GM21360 (cell line): ENCODE measurements at regions not wholly inside any gene's neighbourhood (a gene's known extent, or its start where the extent isn't known, plus 50 kb on each side); places are given as distances from the start of the nearest gene placed in this dataset.

ENCODE experiments used
- ATAC-seq: cut with Tn5 transposase; IDR thresholded peaks from one replicate; pipeline ENCODE4 v1.9.1; 2021; ENCODE audit warnings: mild to moderate bottlenecking, moderate library complexity; ENCODE audit not compliant: unreplicated experiment

DNA sequence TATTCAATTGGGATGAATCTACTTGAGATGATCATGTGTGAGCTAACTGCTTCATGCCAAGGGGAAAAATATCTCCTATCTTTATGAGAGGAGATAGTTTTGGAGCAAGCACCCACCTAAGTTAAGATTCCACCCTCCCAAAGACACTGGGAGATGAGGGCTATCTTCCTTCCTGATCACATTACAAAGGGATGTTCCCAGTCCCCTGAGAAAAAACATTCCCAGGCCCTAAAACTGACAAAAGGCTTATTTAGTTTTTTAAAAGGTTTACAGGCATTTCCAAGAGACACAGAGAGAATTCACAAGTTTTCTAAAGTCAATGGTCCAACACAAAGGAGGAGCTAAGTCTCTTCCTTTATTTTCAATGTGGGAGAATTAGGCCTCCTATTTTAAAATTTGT is 401.5 kb downstream of the FBXO15 start:
- no peak for ATAC-seq

DNA sequence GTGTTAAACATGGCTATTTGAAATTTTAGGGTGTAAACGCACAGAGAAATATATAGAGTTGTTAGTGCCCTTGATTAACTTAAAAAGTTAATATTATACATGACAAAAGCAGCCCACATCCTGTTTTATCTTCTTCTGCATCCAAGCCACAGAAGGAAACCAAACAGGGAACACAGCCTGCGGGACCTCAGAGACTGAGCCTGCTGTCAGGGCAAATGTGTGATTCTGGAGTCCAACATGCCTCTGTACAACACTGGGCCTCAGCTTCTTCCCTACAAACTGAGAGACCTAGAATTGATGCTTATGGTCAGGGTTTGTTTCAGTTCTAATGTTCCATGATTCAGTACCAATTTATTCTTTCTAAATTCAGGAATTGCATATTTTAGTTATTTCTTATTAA is 404.7 kb downstream of the FBXO15 start:
- ATAC-seq = no peak

DNA sequence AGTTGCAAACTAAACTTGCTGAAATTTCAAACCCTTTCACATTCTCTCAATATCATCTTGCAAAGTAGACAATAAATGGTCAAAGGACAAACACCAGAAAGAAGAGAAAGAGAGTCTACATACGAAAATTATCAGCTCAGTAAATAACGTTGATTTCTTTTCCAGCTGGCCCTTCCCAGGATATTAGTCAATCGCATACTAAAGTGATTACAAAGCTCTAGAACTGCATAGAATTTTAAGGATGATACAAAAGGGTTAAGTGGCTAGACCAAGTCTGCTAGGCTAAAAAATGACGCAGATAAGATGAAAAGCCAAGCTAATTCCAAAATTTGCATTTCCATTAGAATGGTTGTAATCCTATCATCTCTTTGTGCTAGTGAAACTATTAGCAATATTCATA is 405.7 kb downstream of the FBXO15 start:
- no peak for ATAC-seq

DNA sequence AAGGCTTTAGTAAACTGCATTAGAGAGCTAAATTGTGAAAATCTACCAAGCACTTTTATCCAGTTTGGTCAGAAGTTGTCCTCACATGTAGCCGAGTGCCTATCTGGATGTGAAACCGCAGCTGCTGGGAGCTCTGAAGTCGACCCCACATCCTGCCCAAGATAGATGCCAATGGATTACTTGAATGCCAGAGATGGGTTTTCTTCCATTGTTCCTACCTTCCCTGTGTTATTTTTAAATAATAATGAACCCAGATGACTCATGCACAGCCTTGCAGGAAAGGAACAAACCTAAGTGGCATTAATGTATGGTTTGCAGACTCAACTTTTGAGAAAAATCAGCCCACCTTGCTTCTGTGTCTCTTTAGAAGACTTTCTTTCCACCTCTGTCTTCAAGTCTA is 408.5 kb downstream of the FBXO15 start:
- ATAC-seq = no peak

DNA sequence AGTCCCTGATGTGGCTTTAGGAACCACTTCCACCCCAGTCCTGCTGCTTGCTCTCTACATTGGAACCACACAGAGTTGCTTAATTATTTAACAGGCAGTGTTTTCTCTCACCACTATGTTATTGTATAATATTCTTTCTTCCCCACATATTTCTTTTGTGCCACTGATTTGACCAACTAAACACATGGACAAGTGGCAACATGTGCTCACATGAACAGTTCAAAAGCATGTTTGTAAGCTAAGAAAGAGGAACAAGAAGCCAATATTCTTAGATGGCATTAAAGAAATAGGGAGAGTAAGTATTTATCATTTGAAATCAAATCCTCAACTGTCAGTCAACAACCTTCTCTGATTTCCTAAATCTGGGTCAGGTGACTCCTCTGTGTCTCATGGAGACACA is 409.6 kb downstream of the FBXO15 start:
- ATAC-seq = no peak

DNA sequence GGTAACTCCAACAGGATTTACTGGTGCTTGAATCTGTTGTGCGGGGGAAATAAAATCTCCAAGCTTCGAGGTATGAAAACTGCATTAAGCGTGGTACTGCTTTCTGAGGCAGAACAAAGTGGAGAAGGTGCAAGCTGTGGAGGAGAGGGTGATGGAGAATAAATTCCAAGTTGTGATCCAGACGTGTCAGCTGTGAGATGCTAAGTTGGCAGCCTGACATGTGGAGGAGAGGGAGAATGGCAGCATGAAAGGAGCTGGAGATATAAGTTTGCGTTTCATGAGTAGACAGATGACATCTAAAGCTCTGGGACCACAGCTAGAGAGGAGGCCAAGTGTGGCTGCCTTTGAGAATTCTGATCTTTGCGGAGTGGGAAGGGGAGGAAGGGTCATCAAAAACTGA is 411.8 kb downstream of the FBXO15 start:
- ATAC-seq = no peak

DNA sequence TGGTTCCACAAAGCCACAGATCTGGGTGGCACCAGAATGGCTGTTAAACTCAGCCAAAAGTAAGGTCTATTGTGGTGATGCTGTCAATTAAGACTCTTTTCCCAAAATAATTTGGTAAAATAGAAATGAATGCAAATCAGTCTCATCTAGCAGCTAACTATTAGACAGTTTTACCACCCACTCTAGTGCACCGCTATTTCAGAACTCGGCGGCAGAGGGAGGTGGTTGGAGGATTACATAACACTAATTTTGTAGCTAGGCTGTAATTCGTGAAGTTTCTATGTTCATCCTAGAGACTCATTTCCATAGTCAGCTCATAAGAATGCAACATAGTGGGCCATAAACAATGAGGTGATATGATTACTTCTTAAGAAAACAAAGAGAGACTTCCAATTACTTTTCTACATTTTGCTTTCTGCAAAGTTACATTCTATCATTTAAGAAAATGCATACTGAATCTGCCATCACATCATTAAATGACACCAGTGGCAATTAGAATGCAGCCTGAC is 413.8 kb downstream of the FBXO15 start:
- ATAC-seq = no peak

DNA sequence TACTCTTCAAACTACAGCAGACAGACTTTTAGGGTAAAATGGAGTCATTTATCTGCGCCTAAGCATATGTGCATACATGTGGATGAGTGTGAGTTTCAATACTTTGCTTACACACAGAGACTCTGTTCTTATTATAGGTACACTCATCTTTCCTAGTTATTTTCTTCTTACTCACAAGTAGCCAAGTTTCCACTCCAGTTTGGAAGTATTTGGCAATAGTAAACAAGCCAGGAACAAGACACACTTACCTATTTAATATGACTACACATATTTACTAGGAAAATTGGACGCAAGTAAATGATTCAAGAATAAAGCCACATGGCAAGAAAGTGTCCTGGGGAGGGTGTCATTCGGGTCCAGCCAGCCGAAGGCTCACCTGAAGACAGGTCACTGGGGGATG is 414.3 kb downstream of the FBXO15 start:
- no peak for ATAC-seq

DNA sequence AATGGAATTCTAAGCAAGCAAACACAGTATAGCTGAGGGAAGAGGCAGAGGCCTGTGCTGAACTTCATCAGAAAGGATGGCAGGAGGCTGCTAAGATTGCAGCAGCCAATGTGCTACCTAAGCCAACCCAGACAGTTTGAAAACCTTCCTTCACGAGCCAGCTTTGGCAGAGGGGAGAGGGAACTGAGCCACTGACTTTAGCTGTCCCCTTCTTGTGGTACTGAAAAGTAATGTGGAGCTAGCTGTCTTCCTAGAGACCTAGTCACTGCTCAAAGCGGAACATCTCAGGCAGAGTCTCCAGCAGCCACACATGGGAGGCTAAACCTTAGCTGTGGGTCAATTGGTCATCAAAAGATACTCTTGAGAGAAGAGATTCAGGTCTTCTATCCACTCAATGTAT is 419.0 kb downstream of the FBXO15 start:
- no peak for ATAC-seq

DNA sequence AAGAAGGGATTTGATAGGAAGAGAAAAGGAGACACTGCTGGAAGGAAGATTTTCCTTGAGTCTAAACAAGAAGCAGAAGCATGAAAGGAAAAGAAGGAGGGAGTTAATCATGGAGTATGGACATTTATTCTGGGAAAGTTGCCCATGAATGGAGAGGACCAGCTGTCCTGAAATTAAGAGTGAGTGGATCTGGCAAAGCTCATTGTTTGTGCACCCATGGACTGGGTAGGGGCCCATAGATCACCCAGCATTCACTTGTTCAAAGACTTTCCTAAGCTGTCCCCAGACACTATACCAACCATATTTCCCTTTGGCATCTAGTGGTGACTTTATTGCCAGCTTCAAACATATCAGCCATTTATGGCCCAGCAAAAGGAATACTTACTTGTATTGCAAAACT is 422.7 kb downstream of the FBXO15 start:
- no peak for ATAC-seq

DNA sequence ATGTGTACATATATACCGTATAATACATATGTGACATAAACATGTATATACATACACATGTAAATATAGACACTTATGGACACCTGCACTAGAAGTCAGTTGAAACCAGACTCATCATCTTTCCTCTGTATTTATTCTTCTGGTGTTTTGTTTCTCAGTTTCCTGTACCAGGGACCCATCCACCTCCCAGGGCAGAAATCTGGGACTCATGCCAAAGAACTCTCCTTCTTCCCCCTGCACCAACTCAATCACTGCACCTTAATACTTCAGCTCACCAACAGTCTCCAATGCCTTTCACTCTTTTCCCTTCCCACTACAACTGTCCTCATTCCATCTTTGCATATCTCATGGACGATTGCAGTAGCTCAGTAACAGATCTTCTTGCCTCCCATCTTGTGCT is 428.0 kb downstream of the FBXO15 start:
- ATAC-seq = no peak

DNA sequence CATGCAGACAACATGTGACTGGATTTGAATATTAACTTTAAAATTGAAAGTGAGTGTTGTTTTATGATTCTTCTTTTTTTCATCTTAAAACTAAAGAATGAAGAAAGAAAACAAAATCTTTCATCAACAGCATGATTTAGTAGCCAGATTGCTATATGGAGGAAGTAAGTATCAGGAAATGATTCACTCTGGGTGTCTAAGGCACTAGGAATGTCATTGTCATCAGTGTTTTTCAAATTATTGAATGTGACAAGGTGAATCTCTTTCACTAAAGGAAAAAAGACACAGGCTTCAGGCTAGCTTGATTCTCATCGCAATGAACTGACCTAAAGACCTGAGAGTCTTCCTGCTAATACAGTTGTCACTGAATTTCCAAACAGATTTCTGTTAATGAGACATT is 430.1 kb downstream of the FBXO15 start:
- no peak for ATAC-seq

DNA sequence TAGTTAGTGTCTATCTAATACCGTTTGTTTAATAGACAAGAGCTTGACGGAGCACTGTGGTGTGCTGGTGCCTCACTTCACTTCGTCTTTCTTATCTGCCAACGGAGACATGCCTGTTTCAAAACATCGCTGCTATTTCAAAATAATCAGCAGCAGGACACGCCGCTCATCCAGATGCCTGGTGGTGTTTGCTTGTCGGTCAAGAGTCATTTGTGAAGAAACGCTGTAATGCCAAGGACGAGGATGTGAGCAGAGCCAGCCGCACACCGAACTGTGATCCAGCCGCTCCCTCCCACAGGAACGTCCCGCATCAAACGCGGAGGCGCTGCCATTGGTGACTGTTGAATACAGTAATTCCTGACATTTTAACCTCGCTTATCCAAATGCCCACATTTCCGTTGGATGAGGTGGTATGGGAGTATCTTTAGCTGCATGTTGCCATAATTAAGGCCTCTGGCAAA is 432.4 kb downstream of the FBXO15 start:
- ATAC-seq = no peak

DNA sequence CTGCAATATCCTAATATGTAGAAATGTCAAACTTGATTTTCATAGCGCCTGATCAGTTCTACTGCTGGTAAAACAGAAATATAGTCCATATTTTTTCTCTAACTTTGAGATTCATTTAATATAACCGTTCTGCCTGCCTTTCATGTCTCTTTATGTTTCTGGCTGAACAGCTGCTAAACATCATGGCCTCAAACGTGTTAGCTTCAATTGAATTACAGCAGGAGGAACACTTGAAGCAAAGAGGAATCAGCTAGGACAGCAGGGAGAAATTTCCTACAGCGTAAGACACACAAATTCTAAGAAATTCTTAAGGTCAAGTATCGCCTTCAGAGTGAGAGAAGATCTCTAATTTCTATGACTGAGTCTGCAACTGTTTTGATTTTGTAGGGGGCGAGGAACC is 433.2 kb downstream of the FBXO15 start:
- no peak for ATAC-seq

DNA sequence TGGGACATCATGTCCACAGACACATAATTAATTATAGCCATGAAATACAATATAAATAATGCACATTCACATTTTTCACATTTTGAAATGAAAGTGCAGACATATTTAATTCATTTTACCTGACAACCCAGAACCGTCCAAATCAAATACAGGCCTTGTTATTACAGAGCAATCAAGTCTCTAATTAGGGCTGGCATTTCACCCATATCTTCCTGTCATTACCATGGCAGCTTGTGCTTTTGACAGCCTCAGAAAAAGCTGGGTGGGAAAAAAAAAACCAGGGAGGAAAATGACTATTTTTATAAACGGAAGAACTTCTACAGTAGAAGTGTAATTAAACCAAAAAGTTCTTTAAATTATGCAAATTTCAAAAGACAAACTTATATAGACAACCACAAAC is 436.4 kb downstream of the FBXO15 start:
- no peak for ATAC-seq

DNA sequence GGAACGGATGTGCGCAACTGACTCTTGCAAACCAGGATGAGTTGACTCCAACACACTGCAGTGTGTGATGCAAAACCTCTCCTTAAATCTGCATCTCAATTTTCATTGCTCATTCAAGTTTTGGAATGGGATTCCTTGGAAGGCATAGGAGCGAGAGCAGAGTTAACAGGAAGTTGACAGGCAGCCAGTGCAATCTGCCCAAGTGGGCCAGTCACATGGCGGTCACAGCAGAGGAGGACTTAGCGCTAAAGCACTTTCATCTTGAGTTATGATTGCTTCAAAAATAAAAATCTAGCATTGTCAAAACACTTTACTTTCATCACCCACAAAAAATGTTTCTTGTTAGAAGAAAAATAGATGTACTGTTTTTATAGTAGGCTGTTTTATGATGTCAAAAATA is 439.0 kb downstream of the FBXO15 start:
- no peak for ATAC-seq

DNA sequence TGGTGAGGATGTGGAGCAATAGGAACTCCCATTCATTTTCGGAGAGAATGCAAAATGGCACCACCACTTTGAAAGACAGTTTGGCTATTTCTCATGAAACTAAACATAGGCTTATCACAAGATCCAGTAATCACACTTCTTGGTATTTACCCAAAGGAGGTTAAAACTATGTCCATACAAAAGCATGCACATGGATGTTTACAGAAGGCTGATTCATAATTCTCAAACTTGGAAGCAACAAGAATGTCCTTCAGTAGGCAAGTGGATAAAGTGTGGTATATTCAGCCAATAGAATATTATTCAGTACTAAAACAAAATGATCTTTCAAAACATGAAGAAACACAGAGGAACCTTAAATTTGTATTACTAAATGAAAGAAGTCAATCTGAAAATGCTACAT is 440.6 kb downstream of the FBXO15 start:
- ATAC-seq = no peak

DNA sequence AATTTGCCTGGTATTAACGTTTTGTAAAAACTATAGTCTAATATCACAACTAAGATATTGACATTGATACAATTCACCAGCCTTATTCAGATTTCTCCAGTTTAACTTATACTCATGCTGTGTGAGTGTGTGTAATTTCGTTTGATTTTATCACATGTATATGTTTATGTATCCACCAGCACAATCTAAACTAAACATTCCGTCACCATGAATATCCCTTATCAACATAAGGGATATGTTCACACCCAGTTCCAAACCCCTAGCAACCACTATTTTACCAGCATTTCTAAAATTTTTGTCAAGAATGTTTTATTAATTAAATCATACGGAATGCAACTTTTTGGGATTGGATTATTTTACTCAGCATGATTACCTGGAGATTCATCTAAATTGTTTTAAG is 450.3 kb downstream of the FBXO15 start:
- ATAC-seq = no peak

DNA sequence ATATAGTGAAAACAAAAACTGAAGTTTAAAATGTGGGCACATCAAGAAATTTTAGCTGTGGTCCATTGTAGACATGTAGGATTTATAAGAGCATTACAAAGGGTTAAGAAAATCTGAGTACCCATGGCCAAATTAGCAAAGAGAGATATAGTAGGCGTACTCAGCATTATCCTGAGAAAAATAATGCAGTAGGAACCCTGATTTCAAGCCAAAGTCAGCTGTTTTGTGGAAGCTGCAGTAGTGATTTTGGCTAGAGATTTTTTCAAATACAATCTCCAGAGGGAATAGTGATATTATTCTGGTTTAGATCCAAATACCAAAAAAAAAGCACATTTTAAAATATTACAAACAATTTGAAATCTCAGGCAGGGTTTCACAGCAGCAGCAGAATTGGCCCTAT is 450.9 kb downstream of the FBXO15 start:
- ATAC-seq = no peak

DNA sequence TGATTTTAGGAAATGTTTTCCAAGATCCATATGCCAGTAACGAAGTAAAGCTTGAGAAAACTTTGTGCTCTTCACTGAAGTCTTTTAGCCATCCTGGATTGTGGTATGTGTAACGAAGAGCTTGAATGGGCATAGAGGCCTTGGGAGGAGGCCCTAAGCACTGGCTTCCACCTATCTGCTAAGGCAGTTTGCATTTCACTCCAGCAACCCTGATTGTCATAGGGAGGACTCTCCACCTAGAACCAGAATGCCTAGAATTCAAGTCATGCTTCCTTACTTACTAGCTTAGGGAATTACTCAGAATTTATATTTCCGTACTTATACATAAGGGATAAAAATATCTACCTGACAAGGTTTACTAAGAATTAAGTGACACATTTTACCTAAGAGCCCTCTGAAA is 451.5 kb downstream of the FBXO15 start:
- ATAC-seq = no peak

DNA sequence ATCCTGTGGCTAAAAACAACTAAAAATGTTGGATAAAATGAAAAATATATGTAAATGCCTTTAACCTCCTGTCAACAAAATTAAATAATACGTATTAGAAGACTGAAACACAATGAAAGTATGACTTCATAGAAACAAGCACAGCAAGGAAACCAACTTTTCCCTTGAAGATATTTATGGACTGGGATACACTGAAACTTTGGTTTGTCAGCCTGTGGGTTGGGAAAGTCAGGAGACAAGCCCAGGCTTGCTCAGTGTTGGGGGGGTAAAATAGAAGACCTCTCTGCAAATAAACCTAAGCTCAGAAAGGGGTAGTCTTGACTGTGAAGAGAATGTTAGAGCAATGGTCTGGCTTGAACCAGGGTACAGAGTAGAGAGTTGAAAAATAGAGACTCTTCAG is 454.5 kb downstream of the FBXO15 start:
- no peak for ATAC-seq

DNA sequence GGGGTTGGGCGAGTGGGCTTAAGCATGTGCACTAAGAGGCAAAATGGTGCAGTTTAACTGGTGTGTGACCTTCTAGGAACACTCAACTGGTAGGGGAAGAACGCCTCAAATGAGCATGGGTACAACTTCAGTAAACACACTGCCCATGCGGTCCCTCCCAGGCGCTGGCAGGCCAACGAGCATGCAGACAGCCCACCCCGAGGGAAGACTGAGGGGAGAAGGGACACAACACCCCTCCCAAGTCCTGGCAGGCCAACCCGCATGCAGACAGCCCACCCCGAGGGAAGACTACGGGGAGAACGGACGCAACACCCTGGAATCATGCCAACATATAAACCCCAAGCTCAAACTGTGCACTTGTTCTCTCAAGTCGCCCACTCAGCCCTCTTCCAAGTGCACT is 456.0 kb downstream of the FBXO15 start:
- ATAC-seq = no peak

DNA sequence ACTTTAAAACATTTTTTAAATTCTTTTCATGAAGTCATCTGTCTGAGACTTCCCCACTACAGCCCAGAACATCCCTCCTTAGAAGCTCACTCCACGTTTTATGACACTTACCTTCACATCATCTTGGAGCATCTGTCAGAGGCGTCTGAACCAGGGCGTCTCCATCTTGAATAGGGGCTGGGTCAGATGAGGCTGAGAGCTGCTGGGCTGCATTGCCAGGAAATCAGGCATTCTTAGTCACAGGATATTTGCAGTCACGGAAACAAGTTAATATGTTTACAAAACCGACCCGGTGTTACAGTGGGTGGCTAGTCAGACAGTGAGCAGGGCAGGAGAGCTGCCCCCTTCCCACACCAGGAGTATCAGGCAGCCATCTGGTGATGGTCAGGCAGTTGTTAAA is 456.5 kb downstream of the FBXO15 start:
- no peak for ATAC-seq

DNA sequence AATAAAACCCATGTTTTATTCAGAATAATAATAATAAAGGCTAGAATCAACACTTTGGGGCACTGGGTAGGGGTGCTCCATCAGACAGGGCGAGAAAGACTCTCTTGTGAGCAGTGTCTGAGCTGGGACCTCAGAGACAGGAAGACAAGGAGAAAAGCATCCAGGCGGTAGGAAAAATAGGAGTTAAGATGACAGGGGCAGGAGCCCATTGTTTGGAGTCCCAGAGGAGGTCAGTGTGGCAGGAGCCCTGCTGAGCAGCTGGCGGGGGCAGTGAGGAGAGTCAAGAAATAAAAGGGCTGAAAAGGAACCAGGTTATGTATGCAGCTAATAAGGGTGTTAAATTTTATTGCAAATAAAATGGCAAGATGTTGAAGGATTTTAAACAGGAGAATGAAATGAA is 457.4 kb downstream of the FBXO15 start:
- no peak for ATAC-seq
